ENCODE measurements at regions not wholly inside any gene's neighbourhood (a gene's known extent, or its start where the extent isn't known, plus 50 kb on each side); places are given as distances from the start of the nearest gene placed in this dataset.
A peak's percentile ranks its signal among the peaks of the same experiment; 100 is the strongest.

GRCh38 chr2:55107436-55107835, 57.2 kb upstream of the RTN4 start:
- no peaks in the 10 kb centered on the region for H3K36me3 ChIP-seq (ENCODE audit: low read depth, low read length)
- ChIA-PET CTCF (no interaction called here), POLR2A (ENCODE audit: unreplicated experiment) (interaction anchor here (0.6 kb wide), 1 partner anchor 1132 kb away, joined by 3 read pairs; no protein-coding TSS in a partner anchor)
- no peaks in the 10 kb centered on the region for H3K9me3 ChIP-seq (ENCODE audit: low read length)
- no peaks in the 10 kb centered on the region for H4K20me1 ChIP-seq (ENCODE audit: low read length)
- H3K27me3 ChIP-seq (ENCODE audit: low read length) = no peaks in the 10 kb centered on the region
- no peak overlapping the region for H3K27ac ChIP-seq (ENCODE audit: low read length)
- H3K4me2 ChIP-seq (ENCODE audit: low read length) = no peak overlapping the region
- no peak overlapping the region for H3K4me3 ChIP-seq (ENCODE audit: low read length)
- DNase-seq = no peak
- H3F3A ChIP-seq (ENCODE audit: low read length, unreplicated experiment) = peaks cover 10% of the 10 kb centered on the region
- no peaks in the 10 kb centered on the region for H3K9me2 ChIP-seq (replicated peaks; ENCODE audit: low read length)
- no peak for ATAC-seq
- no peaks in the 10 kb centered on the region for H3K79me2 ChIP-seq (ENCODE audit: low read length)
- intact Hi-C loops (cut with micrococcal nuclease) = no loop called here
- no peak for TF ChIP-seq CTCF (conservative IDR thresholded peaks at IDR 0.05; ENCODE audit: low read depth, low read length)
- no peak for TF ChIP-seq EZH2 (IDR thresholded peaks at IDR 0.05; ENCODE audit: low read length, unreplicated experiment)
- no peak for TF ChIP-seq EZH2phosphoT487 (IDR thresholded peaks at IDR 0.05; ENCODE audit: borderline replicate concordance, low read length)
- peaks cover 49% of the 10 kb centered on the region for H3K4me1 ChIP-seq (ENCODE audit: insufficient read depth, low read length)
- H2AFZ ChIP-seq (ENCODE audit: low read length) = peak overlapping the region; percentile 35; the same call in 1 of the 2 replicates
- no TSS peak for BruUV-seq (replicated peaks)
- H3K9ac ChIP-seq (ENCODE audit: low read length) = no peak overlapping the region

GRCh38 chr2:55106148-55106547, 55.9 kb upstream of the RTN4 start:
- no peak overlapping the region for H2AFZ ChIP-seq (ENCODE audit: low read length)
- no peak for DNase-seq
- H3K4me1 ChIP-seq (ENCODE audit: insufficient read depth, low read length) = peaks cover 49% of the 10 kb centered on the region
- peaks cover 10% of the 10 kb centered on the region for H3F3A ChIP-seq (ENCODE audit: low read length, unreplicated experiment)
- no TSS peak for BruUV-seq (replicated peaks)
- ATAC-seq = no peak
- H3K9me2 ChIP-seq (replicated peaks; ENCODE audit: low read length) = no peaks in the 10 kb centered on the region
- no peak overlapping the region for H3K27ac ChIP-seq (ENCODE audit: low read length)
- H3K36me3 ChIP-seq (ENCODE audit: low read depth, low read length) = no peaks in the 10 kb centered on the region
- no peaks in the 10 kb centered on the region for H4K20me1 ChIP-seq (ENCODE audit: low read length)
- no peaks in the 10 kb centered on the region for H3K79me2 ChIP-seq (ENCODE audit: low read length)
- TF ChIP-seq EZH2phosphoT487 (IDR thresholded peaks at IDR 0.05; ENCODE audit: borderline replicate concordance, low read length) (no peak), CTCF (conservative IDR thresholded peaks at IDR 0.05; ENCODE audit: low read depth, low read length) (no peak), EZH2 (IDR thresholded peaks at IDR 0.05; ENCODE audit: low read length, unreplicated experiment) (no peak)
- H3K27me3 ChIP-seq (ENCODE audit: low read length) = no peaks in the 10 kb centered on the region
- H3K9ac ChIP-seq (ENCODE audit: low read length) = no peak overlapping the region
- ChIA-PET POLR2A (ENCODE audit: unreplicated experiment) (no interaction called here), CTCF (no interaction called here)
- no peak overlapping the region for H3K4me3 ChIP-seq (ENCODE audit: low read length)
- H3K4me2 ChIP-seq (ENCODE audit: low read length) = no peak overlapping the region
- intact Hi-C loops (cut with micrococcal nuclease) = no loop called here
- H3K9me3 ChIP-seq (ENCODE audit: low read length) = no peaks in the 10 kb centered on the region

- POLR2A ChIA-PET (ENCODE audit: unreplicated experiment) = no interaction called here
- no peaks in the 10 kb centered on the region for H3K36me3 ChIP-seq (ENCODE audit: low read depth, low read length)
Measured at GRCh38 chr2:55105456-55105855, 55.2 kb upstream of the RTN4 start.

More at GRCh38 chr2:55105456-55105855, 55.2 kb upstream of the RTN4 start:
- H3K27ac ChIP-seq (ENCODE audit: low read length) = no peak overlapping the region
- H3K27me3 ChIP-seq (ENCODE audit: low read length) = no peaks in the 10 kb centered on the region
- H3K9me3 ChIP-seq (ENCODE audit: low read length) = no peaks in the 10 kb centered on the region
- H3K9ac ChIP-seq (ENCODE audit: low read length) = no peak overlapping the region
- H3K4me1 ChIP-seq (ENCODE audit: insufficient read depth, low read length) = peaks cover 51% of the 10 kb centered on the region
- H3K4me3 ChIP-seq (ENCODE audit: low read length) = no peak overlapping the region
- H3K79me2 ChIP-seq (ENCODE audit: low read length) = no peaks in the 10 kb centered on the region
- CTCF ChIA-PET = no interaction called here
- H4K20me1 ChIP-seq (ENCODE audit: low read length) = no peaks in the 10 kb centered on the region
- H3K9me2 ChIP-seq (replicated peaks; ENCODE audit: low read length) = no peaks in the 10 kb centered on the region
- ATAC-seq (no peak), DNase-seq (no peak)
- peaks cover 10% of the 10 kb centered on the region for H3F3A ChIP-seq (ENCODE audit: low read length, unreplicated experiment)
- BruUV-seq (replicated peaks) = no TSS peak
- H2AFZ ChIP-seq (ENCODE audit: low read length) = no peak overlapping the region
- no peak for TF ChIP-seq EZH2 (IDR thresholded peaks at IDR 0.05; ENCODE audit: low read length, unreplicated experiment)
- TF ChIP-seq CTCF (conservative IDR thresholded peaks at IDR 0.05; ENCODE audit: low read depth, low read length) = no peak
- TF ChIP-seq EZH2phosphoT487 (IDR thresholded peaks at IDR 0.05; ENCODE audit: borderline replicate concordance, low read length) = no peak
- H3K4me2 ChIP-seq (ENCODE audit: low read length) = no peak overlapping the region
- intact Hi-C loops (cut with micrococcal nuclease) = no loop called here
